ENCODE measurements at regions not wholly inside any gene's neighbourhood (a gene's known extent, or its start where the extent isn't known, plus 50 kb on each side); places are given as distances from the start of the nearest gene placed in this dataset.

DNA sequence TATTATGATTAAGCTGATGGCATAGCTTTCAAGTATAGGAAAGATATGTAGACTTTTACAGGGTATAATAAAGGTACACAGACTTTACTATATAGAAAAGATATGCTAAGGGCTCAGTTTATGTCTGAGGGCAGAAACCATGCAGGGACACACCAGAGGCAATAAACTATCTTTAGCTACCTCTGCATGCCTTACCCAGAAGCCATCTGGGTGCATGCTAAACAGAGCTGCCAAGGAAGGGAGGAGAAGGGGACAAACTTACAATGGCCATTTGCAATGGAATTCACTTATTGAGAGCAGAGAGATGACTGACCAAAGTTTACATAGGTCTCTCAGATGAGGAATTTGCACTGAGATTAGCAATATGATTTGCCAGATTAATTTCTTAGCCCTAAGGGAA lies 143.1 kb upstream of the NR4A3 start:
- no peak for DNase-seq
- Mint-ChIP-seq H3K27ac (no peak overlapping the region), H3K4me1 (ENCODE audit: low read depth) (peaks cover 11% of the 10 kb centered on the region), H3K4me3 (no peak overlapping the region), H3K36me3 (ENCODE audit: low read depth) (no peaks in the 10 kb centered on the region), H3K9me3 (no peaks in the 10 kb centered on the region; the same call in 1 of the 2 replicates), H3K27me3 (ENCODE audit: insufficient read depth) (peaks cover 4% of the 10 kb centered on the region)
- TF ChIP-seq CTCF (IDR thresholded peaks at IDR 0.05) = no peak

- no peak overlapping the region for H3K4me3 Mint-ChIP-seq
- TF ChIP-seq CTCF (IDR thresholded peaks at IDR 0.05) = no peak
- H3K4me1 Mint-ChIP-seq (ENCODE audit: low read depth) = peaks cover 11% of the 10 kb centered on the region
- H3K27ac Mint-ChIP-seq = no peak overlapping the region
- peak; percentile 35 for DNase-seq
- no peaks in the 10 kb centered on the region; the same call in 1 of the 2 replicates for H3K9me3 Mint-ChIP-seq
- H3K36me3 Mint-ChIP-seq (ENCODE audit: low read depth) = no peaks in the 10 kb centered on the region
- H3K27me3 Mint-ChIP-seq (ENCODE audit: insufficient read depth) = peaks cover 4% of the 10 kb centered on the region
These were observed 141.5 kb upstream of the NR4A3 start for GRCh38 chr9:99680191-99680590.

- no peaks in the 10 kb centered on the region; the same call in 1 of the 2 replicates for H3K9me3 Mint-ChIP-seq
- no peak for TF ChIP-seq CTCF (IDR thresholded peaks at IDR 0.05)
- DNase-seq = no peak
- no peaks in the 10 kb centered on the region for H3K36me3 Mint-ChIP-seq (ENCODE audit: low read depth)
- H3K27ac Mint-ChIP-seq = no peak overlapping the region
- peaks cover 11% of the 10 kb centered on the region for H3K4me1 Mint-ChIP-seq (ENCODE audit: low read depth)
- H3K4me3 Mint-ChIP-seq = no peak overlapping the region
- peaks cover 5% of the 10 kb centered on the region for H3K27me3 Mint-ChIP-seq (ENCODE audit: insufficient read depth)
These were observed 140.6 kb upstream of the NR4A3 start for GRCh38 chr9:99681113-99681512.

DNA sequence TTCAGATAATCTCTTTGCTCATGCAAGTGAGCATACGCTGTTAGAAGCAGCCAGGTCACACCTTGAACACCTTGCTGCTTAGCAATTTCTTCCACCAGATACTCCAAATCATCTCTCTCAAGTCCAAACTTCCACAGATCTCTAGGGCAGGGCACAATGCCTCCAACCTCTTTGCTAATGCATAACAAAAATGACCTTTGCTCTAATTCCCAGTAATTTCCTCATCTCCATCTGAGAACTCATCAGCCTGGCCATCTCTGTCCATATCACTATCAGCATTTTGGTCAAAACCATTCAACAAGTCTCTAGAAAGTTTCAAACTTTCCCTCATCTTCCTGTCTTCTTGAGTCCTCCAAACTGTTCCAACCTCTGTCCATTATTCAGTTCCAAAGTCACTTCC lies 139.3 kb upstream of the NR4A3 start:
- H3K9me3 Mint-ChIP-seq = no peaks in the 10 kb centered on the region; the same call in 1 of the 2 replicates
- no peak overlapping the region for H3K4me3 Mint-ChIP-seq
- H3K27ac Mint-ChIP-seq = no peak overlapping the region
- peaks cover 11% of the 10 kb centered on the region for H3K4me1 Mint-ChIP-seq (ENCODE audit: low read depth)
- DNase-seq = no peak
- TF ChIP-seq CTCF (IDR thresholded peaks at IDR 0.05) = no peak
- no peaks in the 10 kb centered on the region for H3K36me3 Mint-ChIP-seq (ENCODE audit: low read depth)
- peaks cover 5% of the 10 kb centered on the region; the same call in 1 of the 2 replicates for H3K27me3 Mint-ChIP-seq (ENCODE audit: insufficient read depth)

GRCh38 chr9:99682870-99683269 lies 138.8 kb upstream of the NR4A3 start:
- Mint-ChIP-seq H3K27me3 (ENCODE audit: insufficient read depth) (peaks cover 5% of the 10 kb centered on the region; the same call in 1 of the 2 replicates), H3K4me3 (no peak overlapping the region), H3K9me3 (no peaks in the 10 kb centered on the region; the same call in 1 of the 2 replicates), H3K27ac (no peak overlapping the region), H3K36me3 (ENCODE audit: low read depth) (no peaks in the 10 kb centered on the region), H3K4me1 (ENCODE audit: low read depth) (peaks cover 11% of the 10 kb centered on the region)
- no peak for DNase-seq
- no peak for TF ChIP-seq CTCF (IDR thresholded peaks at IDR 0.05)

DNA sequence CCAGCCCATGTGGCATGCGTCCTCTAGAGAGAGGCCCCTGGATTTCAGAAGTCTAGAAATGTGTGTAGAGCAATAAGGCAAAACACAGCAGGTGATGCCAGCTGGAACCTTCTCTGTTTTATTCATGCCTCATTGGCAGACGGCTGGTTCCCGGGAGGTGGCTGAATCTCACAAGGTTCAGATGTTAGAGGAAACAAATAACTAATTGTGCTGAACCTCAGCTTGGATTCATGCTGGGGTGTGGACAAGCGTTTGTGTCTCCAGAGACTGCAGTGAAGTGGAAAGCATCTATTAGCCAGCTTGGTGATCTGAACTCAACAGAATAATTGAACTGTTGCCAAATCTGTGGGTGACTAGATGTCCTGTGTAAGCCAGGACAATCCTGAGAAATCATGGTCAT lies 131.1 kb upstream of the NR4A3 start:
- no peaks in the 10 kb centered on the region for H3K9me3 Mint-ChIP-seq
- H3K4me3 Mint-ChIP-seq = no peak overlapping the region
- no peaks in the 10 kb centered on the region for H3K36me3 Mint-ChIP-seq (ENCODE audit: low read depth)
- peaks cover 7% of the 10 kb centered on the region for H3K27me3 Mint-ChIP-seq (ENCODE audit: insufficient read depth)
- no peak overlapping the region for H3K27ac Mint-ChIP-seq
- no peaks in the 10 kb centered on the region for H3K4me1 Mint-ChIP-seq (ENCODE audit: low read depth)
- no peak for TF ChIP-seq CTCF (IDR thresholded peaks at IDR 0.05)
- DNase-seq = no peak
